OCI-LY3 (cell line): ENCODE measurements at regions not wholly inside any gene's neighbourhood (a gene's known extent, or its start where the extent isn't known, plus 50 kb on each side); places are given as distances from the start of the nearest gene placed in this dataset.

Experiments
- EZH2phosphoT487 ChIP-seq: fragments of 200-600 bp; shearing (Covaris generic); IDR thresholded peaks from 2 replicates; pipeline ENCODE4 v1.6.1; 2018; ENCODE audit warnings: antibody characterized with exemption, mixed run types, low read depth
- TF ChIP-seq, protein P1 (sequence below): fragments of 200-600, 300-600 bp; sonication (generic); IDR thresholded peaks from 2 replicates; pipeline ENCODE4 v1.5.1; 2014; ENCODE audit warnings: antibody characterized with exemption, low read length, low read depth

- TF ChIP-seq, protein P1, sequence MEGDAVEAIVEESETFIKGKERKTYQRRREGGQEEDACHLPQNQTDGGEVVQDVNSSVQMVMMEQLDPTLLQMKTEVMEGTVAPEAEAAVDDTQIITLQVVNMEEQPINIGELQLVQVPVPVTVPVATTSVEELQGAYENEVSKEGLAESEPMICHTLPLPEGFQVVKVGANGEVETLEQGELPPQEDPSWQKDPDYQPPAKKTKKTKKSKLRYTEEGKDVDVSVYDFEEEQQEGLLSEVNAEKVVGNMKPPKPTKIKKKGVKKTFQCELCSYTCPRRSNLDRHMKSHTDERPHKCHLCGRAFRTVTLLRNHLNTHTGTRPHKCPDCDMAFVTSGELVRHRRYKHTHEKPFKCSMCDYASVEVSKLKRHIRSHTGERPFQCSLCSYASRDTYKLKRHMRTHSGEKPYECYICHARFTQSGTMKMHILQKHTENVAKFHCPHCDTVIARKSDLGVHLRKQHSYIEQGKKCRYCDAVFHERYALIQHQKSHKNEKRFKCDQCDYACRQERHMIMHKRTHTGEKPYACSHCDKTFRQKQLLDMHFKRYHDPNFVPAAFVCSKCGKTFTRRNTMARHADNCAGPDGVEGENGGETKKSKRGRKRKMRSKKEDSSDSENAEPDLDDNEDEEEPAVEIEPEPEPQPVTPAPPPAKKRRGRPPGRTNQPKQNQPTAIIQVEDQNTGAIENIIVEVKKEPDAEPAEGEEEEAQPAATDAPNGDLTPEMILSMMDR = no peak
- no peak for TF ChIP-seq EZH2phosphoT487
These were observed 314.2 kb upstream of the GNAI1 start for GRCh38 chr7:79820387-79820786.
